D721Med (cell line): ENCODE measurements at regions not wholly inside any gene's neighbourhood (a gene's known extent, or its start where the extent isn't known, plus 50 kb on each side); places are given as distances from the start of the nearest gene placed in this dataset.

Source experiments
- DNase-seq: peaks from one replicate; pipeline ENCODE4 v3.0.0; 2011; ENCODE audit warnings: low spot score; ENCODE audit not compliant: insufficient read length
- FAIRE-seq: peaks from 2 replicates; lab custom pipeline; 2011; peaks lifted over from hg19 to GRCh38; lab: Jason Lieb, UNC
- TF ChIP-seq, protein P1 (sequence below): IDR thresholded peaks from 2 replicates; pipeline ENCODE4 v1.5.1; 2012; ENCODE audit warnings: mild to moderate bottlenecking, control low read depth; ENCODE audit not compliant: insufficient read depth; ENCODE audit errors: missing control alignments

GRCh38 chr1:65526049-65526556 is 105.6 kb downstream of the LEPR start:
- no peak for DNase-seq
- TF ChIP-seq, protein P1, sequence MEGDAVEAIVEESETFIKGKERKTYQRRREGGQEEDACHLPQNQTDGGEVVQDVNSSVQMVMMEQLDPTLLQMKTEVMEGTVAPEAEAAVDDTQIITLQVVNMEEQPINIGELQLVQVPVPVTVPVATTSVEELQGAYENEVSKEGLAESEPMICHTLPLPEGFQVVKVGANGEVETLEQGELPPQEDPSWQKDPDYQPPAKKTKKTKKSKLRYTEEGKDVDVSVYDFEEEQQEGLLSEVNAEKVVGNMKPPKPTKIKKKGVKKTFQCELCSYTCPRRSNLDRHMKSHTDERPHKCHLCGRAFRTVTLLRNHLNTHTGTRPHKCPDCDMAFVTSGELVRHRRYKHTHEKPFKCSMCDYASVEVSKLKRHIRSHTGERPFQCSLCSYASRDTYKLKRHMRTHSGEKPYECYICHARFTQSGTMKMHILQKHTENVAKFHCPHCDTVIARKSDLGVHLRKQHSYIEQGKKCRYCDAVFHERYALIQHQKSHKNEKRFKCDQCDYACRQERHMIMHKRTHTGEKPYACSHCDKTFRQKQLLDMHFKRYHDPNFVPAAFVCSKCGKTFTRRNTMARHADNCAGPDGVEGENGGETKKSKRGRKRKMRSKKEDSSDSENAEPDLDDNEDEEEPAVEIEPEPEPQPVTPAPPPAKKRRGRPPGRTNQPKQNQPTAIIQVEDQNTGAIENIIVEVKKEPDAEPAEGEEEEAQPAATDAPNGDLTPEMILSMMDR, result no peak
- no peak for FAIRE-seq

- no peak for FAIRE-seq
- DNase-seq, result no peak
- TF ChIP-seq, protein P1, result no peak
Observed at GRCh38 chr1:65527190-65527589, 106.7 kb downstream of the LEPR start.

GRCh38 chr1:65527707-65528503 is 107.4 kb downstream of the LEPR start:
- no peak for FAIRE-seq

GRCh38 chr1:65531972-65532570 is 111.6 kb downstream of the LEPR start:
- no peak for DNase-seq
- peak; percentile 58 for FAIRE-seq
- TF ChIP-seq, protein P1, result no peak

More at GRCh38 chr1:65527707-65528503, 107.4 kb downstream of the LEPR start:
- DNase-seq, result no peak
- TF ChIP-seq, protein P1, result no peak

DNA sequence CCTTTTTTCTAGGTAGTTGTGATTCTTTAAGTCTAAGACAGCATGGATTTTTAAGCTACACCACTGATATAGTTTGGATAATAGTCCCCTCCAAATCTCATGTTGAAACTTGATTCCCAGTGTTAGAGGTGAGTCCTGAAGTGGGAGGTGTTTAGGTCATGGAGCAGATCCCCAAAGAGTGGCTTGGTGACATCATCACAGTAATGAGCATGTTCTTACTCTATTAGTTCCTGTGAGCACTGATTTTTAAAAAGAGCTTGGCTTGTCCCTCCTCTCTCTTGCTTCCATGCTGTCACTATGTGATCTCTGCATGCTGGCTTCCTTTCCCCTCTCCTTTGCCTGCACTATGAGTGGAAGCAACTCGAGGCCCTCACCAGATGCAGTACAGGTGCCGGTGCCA is 115.5 kb downstream of the LEPR start:
- DNase-seq, result no peak
- TF ChIP-seq, protein P1, result no peak
- FAIRE-seq, result no peak

DNA sequence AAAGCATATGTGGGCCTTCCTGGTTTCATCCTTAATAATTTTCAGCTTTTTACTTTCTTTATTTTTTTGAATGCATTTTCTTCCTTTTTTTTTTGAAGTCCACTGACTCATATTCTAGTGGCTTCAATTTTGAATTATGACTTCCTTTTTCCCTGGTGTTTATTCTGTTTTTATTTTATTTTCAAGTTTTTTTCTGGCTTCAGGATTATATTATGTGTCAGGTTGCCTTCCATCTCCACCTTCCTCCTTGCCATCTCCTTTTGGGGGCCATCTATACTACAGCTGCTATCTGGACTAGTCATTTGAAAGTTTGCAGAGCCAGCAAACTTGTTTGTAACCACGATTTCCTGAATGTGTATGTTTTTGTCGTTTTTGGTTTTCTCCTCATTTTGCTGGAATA is 117.6 kb downstream of the LEPR start:
- no peak for DNase-seq
- no peak for FAIRE-seq

More for the DNA sequence above, 117.6 kb downstream of the LEPR start:
- TF ChIP-seq, protein P1, result no peak
